ENCODE measurements at regions not wholly inside any gene's neighbourhood (a gene's known extent, or its start where the extent isn't known, plus 50 kb on each side); places are given as distances from the start of the nearest gene placed in this dataset.
"Not testable (repeated sequence)": the region's sequence is repeated elsewhere in the genome, so short reads cannot be mapped to it uniquely, and the experiment has no call there.

- H3K4me3 ChIP-seq (ENCODE audit: insufficient read depth, low read depth, low read length, poor library complexity, severe bottlenecking), result no peak overlapping the region
- DNase-seq, result no peak
- no peak overlapping the region for H3K27ac ChIP-seq (ENCODE audit: insufficient read depth, low read length, poor library complexity, severe bottlenecking)
Observed at GRCh38 chr11:103601225-103601846, 435.1 kb upstream of the DDI1 start.

GRCh38 chr11:103602840-103603239 lies 433.6 kb upstream of the DDI1 start:
- no peak overlapping the region for H3K27ac ChIP-seq (ENCODE audit: insufficient read depth, low read length, poor library complexity, severe bottlenecking)
- no peaks in the 10 kb centered on the region for H3K27me3 ChIP-seq (replicated peaks; ENCODE audit: control insufficient read depth, insufficient read depth, low read length, poor library complexity, severe bottlenecking)
- H3K4me1 ChIP-seq (ENCODE audit: control insufficient read depth, insufficient read depth, low read length, poor library complexity, severe bottlenecking), result no peaks in the 10 kb centered on the region
- no peaks in the 10 kb centered on the region for H3K9me3 ChIP-seq (ENCODE audit: control insufficient read depth, low read length)
- no peaks in the 10 kb centered on the region for H3K36me3 ChIP-seq (ENCODE audit: control insufficient read depth, insufficient read depth, low read length)
- no peak overlapping the region for H3K4me3 ChIP-seq (ENCODE audit: insufficient read depth, low read depth, low read length, poor library complexity, severe bottlenecking)
- no peak for DNase-seq

More at GRCh38 chr11:103601225-103601846, 435.1 kb upstream of the DDI1 start:
- H3K4me1 ChIP-seq (ENCODE audit: control insufficient read depth, insufficient read depth, low read length, poor library complexity, severe bottlenecking), result no peaks in the 10 kb centered on the region
- no peaks in the 10 kb centered on the region for H3K36me3 ChIP-seq (ENCODE audit: control insufficient read depth, insufficient read depth, low read length)
- H3K27me3 ChIP-seq (replicated peaks; ENCODE audit: control insufficient read depth, insufficient read depth, low read length, poor library complexity, severe bottlenecking), result no peaks in the 10 kb centered on the region
- no peaks in the 10 kb centered on the region for H3K9me3 ChIP-seq (ENCODE audit: control insufficient read depth, low read length)

GRCh38 chr11:103604310-103604709 lies 432.1 kb upstream of the DDI1 start:
- no peak overlapping the region for H3K4me3 ChIP-seq (ENCODE audit: insufficient read depth, low read depth, low read length, poor library complexity, severe bottlenecking)
- H3K27ac ChIP-seq (ENCODE audit: insufficient read depth, low read length, poor library complexity, severe bottlenecking), result no peak overlapping the region

GRCh38 chr11:103608566-103608965 lies 427.9 kb upstream of the DDI1 start:
- H3K27me3 ChIP-seq (replicated peaks; ENCODE audit: control insufficient read depth, insufficient read depth, low read length, poor library complexity, severe bottlenecking), result no peaks in the 10 kb centered on the region
- H3K9me3 ChIP-seq (ENCODE audit: control insufficient read depth, low read length), result no peaks in the 10 kb centered on the region
- DNase-seq, result no peak
- H3K4me1 ChIP-seq (ENCODE audit: control insufficient read depth, insufficient read depth, low read length, poor library complexity, severe bottlenecking), result no peaks in the 10 kb centered on the region
- no peak overlapping the region for H3K4me3 ChIP-seq (ENCODE audit: insufficient read depth, low read depth, low read length, poor library complexity, severe bottlenecking)
- no peaks in the 10 kb centered on the region for H3K36me3 ChIP-seq (ENCODE audit: control insufficient read depth, insufficient read depth, low read length)
- H3K27ac ChIP-seq (ENCODE audit: insufficient read depth, low read length, poor library complexity, severe bottlenecking), result no peak overlapping the region

More at GRCh38 chr11:103604310-103604709, 432.1 kb upstream of the DDI1 start:
- Histone ChIP-seq H3K9me3 (ENCODE audit: control insufficient read depth, low read length) (no peaks in the 10 kb centered on the region), H3K36me3 (ENCODE audit: control insufficient read depth, insufficient read depth, low read length) (no peaks in the 10 kb centered on the region), H3K27me3 (replicated peaks; ENCODE audit: control insufficient read depth, insufficient read depth, low read length, poor library complexity, severe bottlenecking) (no peaks in the 10 kb centered on the region), H3K4me1 (ENCODE audit: control insufficient read depth, insufficient read depth, low read length, poor library complexity, severe bottlenecking) (no peaks in the 10 kb centered on the region)
- DNase-seq, result no peak

- Histone ChIP-seq H3K4me3 (ENCODE audit: insufficient read depth, low read depth, low read length, poor library complexity, severe bottlenecking) (no peak overlapping the region), H3K36me3 (ENCODE audit: control insufficient read depth, insufficient read depth, low read length) (no peaks in the 10 kb centered on the region), H3K27me3 (replicated peaks; ENCODE audit: control insufficient read depth, insufficient read depth, low read length, poor library complexity, severe bottlenecking) (no peaks in the 10 kb centered on the region), H3K9me3 (ENCODE audit: control insufficient read depth, low read length) (no peaks in the 10 kb centered on the region), H3K4me1 (ENCODE audit: control insufficient read depth, insufficient read depth, low read length, poor library complexity, severe bottlenecking) (no peaks in the 10 kb centered on the region), H3K27ac (ENCODE audit: insufficient read depth, low read length, poor library complexity, severe bottlenecking) (no peak overlapping the region)
- no peak for DNase-seq
Observed at GRCh38 chr11:103609117-103610066, 427.0 kb upstream of the DDI1 start.

- H3K4me3 ChIP-seq (ENCODE audit: insufficient read depth, low read depth, low read length, poor library complexity, severe bottlenecking), result no peak overlapping the region
- H3K4me1 ChIP-seq (ENCODE audit: control insufficient read depth, insufficient read depth, low read length, poor library complexity, severe bottlenecking), result no peaks in the 10 kb centered on the region
- no peaks in the 10 kb centered on the region for H3K9me3 ChIP-seq (ENCODE audit: control insufficient read depth, low read length)
- no peaks in the 10 kb centered on the region for H3K36me3 ChIP-seq (ENCODE audit: control insufficient read depth, insufficient read depth, low read length)
- no peak overlapping the region for H3K27ac ChIP-seq (ENCODE audit: insufficient read depth, low read length, poor library complexity, severe bottlenecking)
- no peak for DNase-seq
- no peaks in the 10 kb centered on the region for H3K27me3 ChIP-seq (replicated peaks; ENCODE audit: control insufficient read depth, insufficient read depth, low read length, poor library complexity, severe bottlenecking)
Observed at GRCh38 chr11:103610435-103610834, 426.0 kb upstream of the DDI1 start.

GRCh38 chr11:103611526-103612260 lies 424.7 kb upstream of the DDI1 start:
- H3K27me3 ChIP-seq (replicated peaks; ENCODE audit: control insufficient read depth, insufficient read depth, low read length, poor library complexity, severe bottlenecking); H3K27ac ChIP-seq (ENCODE audit: insufficient read depth, low read length, poor library complexity, severe bottlenecking); H3K4me3 ChIP-seq (ENCODE audit: insufficient read depth, low read depth, low read length, poor library complexity, severe bottlenecking); DNase-seq; H3K9me3 ChIP-seq (ENCODE audit: control insufficient read depth, low read length); H3K4me1 ChIP-seq (ENCODE audit: control insufficient read depth, insufficient read depth, low read length, poor library complexity, severe bottlenecking); H3K36me3 ChIP-seq (ENCODE audit: control insufficient read depth, insufficient read depth, low read length): not testable (repeated sequence)

- H3K27ac ChIP-seq (ENCODE audit: insufficient read depth, low read length, poor library complexity, severe bottlenecking); H3K36me3 ChIP-seq (ENCODE audit: control insufficient read depth, insufficient read depth, low read length); H3K4me1 ChIP-seq (ENCODE audit: control insufficient read depth, insufficient read depth, low read length, poor library complexity, severe bottlenecking); H3K4me3 ChIP-seq (ENCODE audit: insufficient read depth, low read depth, low read length, poor library complexity, severe bottlenecking); H3K27me3 ChIP-seq (replicated peaks; ENCODE audit: control insufficient read depth, insufficient read depth, low read length, poor library complexity, severe bottlenecking); H3K9me3 ChIP-seq (ENCODE audit: control insufficient read depth, low read length); DNase-seq: not testable (repeated sequence)
Observed at GRCh38 chr11:103612451-103612850, 424.0 kb upstream of the DDI1 start.

- H3K4me1 ChIP-seq (ENCODE audit: control insufficient read depth, insufficient read depth, low read length, poor library complexity, severe bottlenecking); H3K27ac ChIP-seq (ENCODE audit: insufficient read depth, low read length, poor library complexity, severe bottlenecking); H3K4me3 ChIP-seq (ENCODE audit: insufficient read depth, low read depth, low read length, poor library complexity, severe bottlenecking); DNase-seq; H3K9me3 ChIP-seq (ENCODE audit: control insufficient read depth, low read length); H3K36me3 ChIP-seq (ENCODE audit: control insufficient read depth, insufficient read depth, low read length); H3K27me3 ChIP-seq (replicated peaks; ENCODE audit: control insufficient read depth, insufficient read depth, low read length, poor library complexity, severe bottlenecking): not testable (repeated sequence)
Observed at GRCh38 chr11:103616586-103616985, 419.9 kb upstream of the DDI1 start.

- no peaks in the 10 kb centered on the region for H3K4me1 ChIP-seq (ENCODE audit: control insufficient read depth, insufficient read depth, low read length, poor library complexity, severe bottlenecking)
- no peak overlapping the region for H3K4me3 ChIP-seq (ENCODE audit: insufficient read depth, low read depth, low read length, poor library complexity, severe bottlenecking)
- DNase-seq, result no peak
- no peaks in the 10 kb centered on the region for H3K36me3 ChIP-seq (ENCODE audit: control insufficient read depth, insufficient read depth, low read length)
- no peak overlapping the region for H3K27ac ChIP-seq (ENCODE audit: insufficient read depth, low read length, poor library complexity, severe bottlenecking)
- no peaks in the 10 kb centered on the region for H3K27me3 ChIP-seq (replicated peaks; ENCODE audit: control insufficient read depth, insufficient read depth, low read length, poor library complexity, severe bottlenecking)
- H3K9me3 ChIP-seq (ENCODE audit: control insufficient read depth, low read length), result no peaks in the 10 kb centered on the region
Observed at GRCh38 chr11:103618528-103618927, 417.9 kb upstream of the DDI1 start.

Data from effector memory CD4-positive, alpha-beta T cell (primary cell).